T-cell (primary cell): ENCODE measurements at regions not wholly inside any gene's neighbourhood (a gene's known extent, or its start where the extent isn't known, plus 50 kb on each side); places are given as distances from the start of the nearest gene placed in this dataset.

Experiments
- ATAC-seq, 4 experiments: fragments of 200-7000 bp in 3 of 4; fragments of 150-1000 bp in 1 of 4; cut with Tn5 transposase; replicated peaks in 1 of 4; 1 replicate in 3 of 4; 2 replicates in 1 of 4; pipeline ENCODE4 v1.10.0; 2021; ENCODE audit warnings: moderate library complexity in 3 of 4, mild to moderate bottlenecking in 2 of 4, moderate number of reproducible peaks in 1 of 4
- CTCF ChIA-PET, 2 donors: fragments of 300-600 bp; sonication (Branson Sonifier 250); formaldehyde crosslinking; loops; one replicate each; lab custom pipeline; 2022; ENCODE audit warnings: antibody characterized with exemption in 2 of 2; lab: Charles Lee
- POLR2A ChIA-PET, 2 donors: fragments of 300-600 bp; sonication (Branson Sonifier 250); formaldehyde crosslinking; loops; one replicate each; lab custom pipeline; 2022; ENCODE audit warnings: antibody characterized with exemption in 2 of 2; lab: Charles Lee
- DNase-seq, 35 experiments: peaks; one replicate each; pipeline versions ENCODE4 v3.0.0 to v3.0.0-alpha.2; 2013 to 2023
- H3K27ac ChIP-seq: one replicate; pipeline ENCODE4 v1.5.1; 2013; ENCODE audit warnings: low read length
- H3K27me3 ChIP-seq, 2 experiments: replicated peaks in 1 of 2; 1 replicate in 1 of 2; 2 replicates in 1 of 2; pipeline versions ENCODE4 v1.6.1 to v1.7.0; 2013; ENCODE audit warnings: low read length in 1 of 2, mixed read lengths in 1 of 2; ENCODE audit not compliant: control insufficient read depth in 2 of 2, insufficient read depth in 2 of 2; ENCODE audit errors: extremely low read depth in 1 of 2
- H3K36me3 ChIP-seq, 2 donors: 1 replicate in 1 of 2; 2 replicates in 1 of 2; pipeline versions ENCODE4 v1.6.1 to v1.7.0; 2013; ENCODE audit warnings: low read length in 1 of 2; ENCODE audit not compliant: control insufficient read depth in 2 of 2, insufficient read depth in 1 of 2; ENCODE audit errors: extremely low read depth in 1 of 2
- H3K4me1 ChIP-seq, 2 experiments: 1 replicate in 1 of 2; 2 replicates in 1 of 2; pipeline versions ENCODE4 v1.6.1 to v1.7.0; 2013; ENCODE audit warnings: low read length in 2 of 2, mixed read lengths in 1 of 2; ENCODE audit not compliant: insufficient read depth in 2 of 2, control insufficient read depth in 1 of 2; ENCODE audit errors: extremely low read depth in 1 of 2
- H3K4me3 ChIP-seq, 2 donors: 1 replicate in 1 of 2; 2 replicates in 1 of 2; pipeline versions ENCODE4 v1.5.1 to v1.7.0; 2013; ENCODE audit warnings: mild to moderate bottlenecking in 2 of 2, low read length in 1 of 2, moderate library complexity in 1 of 2; ENCODE audit not compliant: control insufficient read depth in 1 of 2; ENCODE audit errors: extremely low read depth in 1 of 2
- H3K9me3 ChIP-seq: 2 replicates; pipeline ENCODE4 v1.7.0; 2013
- H3K27ac Mint-ChIP-seq, 2 donors: one replicate each; pipeline ENCODE4 v1.8.0; 2020 to 2021; ENCODE audit warnings: mild to moderate bottlenecking in 2 of 2, mixed read lengths in 2 of 2
- H3K27me3 Mint-ChIP-seq, 2 donors: one replicate each; pipeline ENCODE4 v1.8.0; 2021 to 2022; ENCODE audit warnings: mixed read lengths in 2 of 2
- H3K36me3 Mint-ChIP-seq: one replicate; pipeline ENCODE4 v1.8.0; 2021; ENCODE audit warnings: mixed read lengths
- H3K4me1 Mint-ChIP-seq, 3 donors: one replicate each; pipeline ENCODE4 v1.8.0; 2020 to 2022; ENCODE audit warnings: mixed read lengths in 3 of 3, mild to moderate bottlenecking in 1 of 3
- H3K4me3 Mint-ChIP-seq, 3 donors: one replicate each; pipeline ENCODE4 v1.8.0; 2020 to 2022; ENCODE audit warnings: mild to moderate bottlenecking in 3 of 3, mixed read lengths in 3 of 3, moderate library complexity in 3 of 3
- H3K9me3 Mint-ChIP-seq, 3 donors: one replicate each; pipeline ENCODE4 v1.8.0; 2020 to 2022; ENCODE audit warnings: mixed read lengths in 3 of 3
- WGBS: methylation state at CpG from one replicate; pipeline ENCODE4 v1.1.5; 2013; ENCODE audit warnings: missing lambda C conversion rate; ENCODE audit not compliant: insufficient coverage; 5-methylcytosine and 5-hydroxymethylcytosine counted together

DNA sequence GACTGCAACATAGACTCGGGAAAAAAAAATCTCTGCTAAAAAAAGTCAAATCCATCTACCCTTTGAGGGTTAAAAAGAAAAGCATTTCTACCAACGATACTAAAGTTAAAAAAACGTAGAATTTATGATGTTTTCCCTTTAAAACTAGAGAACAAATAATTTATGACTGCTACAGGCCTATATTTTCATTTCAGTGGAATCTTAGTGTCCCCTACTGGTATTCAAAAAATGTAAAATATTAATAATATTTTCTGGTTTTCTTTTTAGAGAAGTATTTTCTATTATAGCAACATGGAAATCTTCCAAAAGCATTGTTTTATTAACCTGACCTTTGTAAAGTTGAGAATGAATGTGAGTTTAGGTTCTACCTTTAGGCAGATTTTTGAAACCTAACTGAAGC lies 1582.2 kb downstream of the MRPL39 start:
- H3K27ac ChIP-seq, result no peak overlapping the region
- no peaks in the 10 kb centered on the region for H3K27me3 ChIP-seq
- Mint-ChIP-seq H3K4me3 (no peak overlapping the region), H3K27me3 (peaks cover 0 to 2% of the 10 kb centered on the region in 2 donors), H3K4me1 (no peaks in the 10 kb centered on the region), H3K27ac (no peak overlapping the region), H3K9me3 (peaks cover 0 to 13% (median 3%) of the 10 kb centered on the region in 3 donors), H3K36me3 (no peaks in the 10 kb centered on the region)
- H3K4me1 ChIP-seq, result no peaks in the 10 kb centered on the region
- H3K9me3 ChIP-seq, result no peaks in the 10 kb centered on the region
- ChIA-PET CTCF (no interaction called here), POLR2A (no interaction called here)
- WGBS, result no CpG with 5 or more reads among the region's 3 CpGs
- ATAC-seq (no peak), DNase-seq (no peak)
- H3K36me3 ChIP-seq, result no peaks in the 10 kb centered on the region
- H3K4me3 ChIP-seq, result no peak overlapping the region

DNA sequence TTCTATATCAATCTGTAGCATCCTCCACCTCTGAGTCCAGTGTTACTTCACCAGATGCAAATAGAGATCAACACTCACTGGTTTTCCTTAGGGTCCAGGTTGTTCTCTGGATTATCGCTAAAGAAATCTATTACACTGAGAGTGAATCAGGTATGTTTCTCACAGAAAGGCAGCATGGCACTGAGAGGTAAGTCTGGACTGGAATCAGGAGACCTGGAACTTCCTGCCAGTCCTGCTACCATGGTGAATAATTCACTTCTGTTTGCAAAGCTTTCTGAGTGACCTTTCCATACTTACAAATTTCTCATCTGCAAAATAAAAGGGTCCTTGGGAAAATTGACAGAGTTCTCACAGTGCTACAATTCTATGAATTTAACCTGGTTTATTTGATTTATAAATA lies 1583.3 kb downstream of the MRPL39 start:
- no peak overlapping the region for H3K4me3 Mint-ChIP-seq
- no peak overlapping the region for H3K27ac Mint-ChIP-seq
- Histone ChIP-seq H3K27me3 (no peaks in the 10 kb centered on the region), H3K4me1 (no peaks in the 10 kb centered on the region), H3K4me3 (no peak overlapping the region), H3K9me3 (no peaks in the 10 kb centered on the region), H3K36me3 (no peaks in the 10 kb centered on the region), H3K27ac (no peak overlapping the region)
- H3K27me3 Mint-ChIP-seq, result peaks cover 0 to 2% of the 10 kb centered on the region in 2 donors
- DNase-seq (no peak), ATAC-seq (no peak)
- ChIA-PET POLR2A (no interaction called here), CTCF (no interaction called here)
- H3K9me3 Mint-ChIP-seq, result peaks cover 0 to 22% (median 9%) of the 10 kb centered on the region in 3 donors
- no peaks in the 10 kb centered on the region for H3K36me3 Mint-ChIP-seq
- no peaks in the 10 kb centered on the region for H3K4me1 Mint-ChIP-seq
- WGBS, result no CpG with 5 or more reads among the region's 1 CpG

DNA sequence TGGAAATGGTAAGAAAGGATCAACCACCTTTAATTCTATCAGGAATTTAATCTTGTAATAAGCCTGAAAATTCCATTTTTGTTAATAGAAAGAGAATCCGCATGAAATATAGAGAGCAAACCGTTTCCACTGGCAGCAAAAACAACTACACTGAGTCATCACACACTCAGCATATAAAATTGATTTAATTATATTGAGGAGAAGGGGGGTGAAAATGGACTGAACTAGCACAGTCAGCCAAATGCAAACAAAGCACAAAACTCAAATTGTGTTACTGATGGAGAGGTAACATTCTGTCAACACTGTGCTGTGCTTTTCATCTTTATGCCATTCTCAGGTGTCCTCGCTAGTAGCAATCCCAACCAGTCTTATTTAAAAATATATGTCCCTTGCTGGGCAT lies 1583.9 kb downstream of the MRPL39 start:
- no peak overlapping the region for H3K4me3 ChIP-seq
- no peaks in the 10 kb centered on the region for H3K36me3 ChIP-seq
- ChIA-PET POLR2A (no interaction called here), CTCF (no interaction called here)
- no peak overlapping the region for H3K4me3 Mint-ChIP-seq
- H3K27ac Mint-ChIP-seq, result no peak overlapping the region
- no peaks in the 10 kb centered on the region for H3K9me3 ChIP-seq
- H3K27me3 Mint-ChIP-seq, result peaks cover 0 to 2% of the 10 kb centered on the region in 2 donors
- H3K36me3 Mint-ChIP-seq, result no peaks in the 10 kb centered on the region
- H3K4me1 Mint-ChIP-seq, result no peaks in the 10 kb centered on the region
- peaks cover 0 to 22% (median 9%) of the 10 kb centered on the region in 3 donors for H3K9me3 Mint-ChIP-seq
- H3K4me1 ChIP-seq, result no peaks in the 10 kb centered on the region
- DNase-seq (no peak), ATAC-seq (no peak)
- no peak overlapping the region for H3K27ac ChIP-seq
- H3K27me3 ChIP-seq, result no peaks in the 10 kb centered on the region
- no CpG with 5 or more reads among the region's 3 CpGs for WGBS

- H3K27ac Mint-ChIP-seq, result no peak overlapping the region
- DNase-seq, result no peak
- no peaks in the 10 kb centered on the region for H3K36me3 Mint-ChIP-seq
- ChIA-PET POLR2A (no interaction called here), CTCF (no interaction called here)
- H3K9me3 Mint-ChIP-seq, result peaks cover 2 to 3% (median 3%) of the 10 kb centered on the region in 3 donors
- no CpG with 5 or more reads among the region's 1 CpG for WGBS
- no peak for ATAC-seq
- Histone ChIP-seq H3K9me3 (no peaks in the 10 kb centered on the region), H3K27me3 (no peaks in the 10 kb centered on the region), H3K27ac (no peak overlapping the region), H3K4me1 (no peaks in the 10 kb centered on the region), H3K4me3 (no peak overlapping the region), H3K36me3 (no peaks in the 10 kb centered on the region)
- no peaks in the 10 kb centered on the region for H3K4me1 Mint-ChIP-seq
- H3K27me3 Mint-ChIP-seq, result no peaks in the 10 kb centered on the region
- H3K4me3 Mint-ChIP-seq, result no peak overlapping the region
Measured at GRCh38 chr21:24014381-24014780, 1592.9 kb downstream of the MRPL39 start.

DNA sequence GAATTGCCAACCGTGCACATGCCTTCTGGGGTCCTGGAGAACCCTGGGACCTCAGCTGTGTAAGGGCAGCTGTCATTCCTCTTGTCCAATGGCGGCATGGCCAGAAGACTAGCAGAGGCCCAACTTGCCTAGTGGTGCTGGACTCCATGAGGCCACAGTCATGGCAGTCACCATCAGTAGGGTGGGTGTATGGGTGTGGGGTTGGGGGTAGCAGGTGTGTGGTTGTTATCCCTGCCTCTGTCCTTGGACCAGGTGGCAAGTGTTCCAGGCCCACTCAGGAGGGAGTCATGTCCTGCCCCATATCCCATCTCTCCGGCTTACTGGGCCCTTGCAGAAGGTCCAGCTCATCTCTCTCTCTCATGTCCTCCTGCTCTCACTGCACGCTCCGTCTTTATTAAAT lies 1596.2 kb downstream of the MRPL39 start:
- Mint-ChIP-seq H3K36me3 (no peaks in the 10 kb centered on the region), H3K4me1 (no peaks in the 10 kb centered on the region), H3K27me3 (no peaks in the 10 kb centered on the region), H3K9me3 (peaks cover 0 to 3% (median 0%) of the 10 kb centered on the region in 3 donors), H3K4me3 (no peak overlapping the region), H3K27ac (no peak overlapping the region)
- Histone ChIP-seq H3K36me3 (no peaks in the 10 kb centered on the region), H3K27ac (no peak overlapping the region), H3K4me1 (no peaks in the 10 kb centered on the region), H3K9me3 (no peaks in the 10 kb centered on the region), H3K27me3 (no peaks in the 10 kb centered on the region), H3K4me3 (no peak overlapping the region)
- CTCF ChIA-PET, result no interaction called here
- POLR2A ChIA-PET, result no interaction called here
- no peak for DNase-seq
- WGBS, result 71% methylated on average over 3 of the region's 5 CpGs
- no peak for ATAC-seq

- no peak for ATAC-seq
- Histone ChIP-seq H3K4me1 (no peaks in the 10 kb centered on the region), H3K9me3 (no peaks in the 10 kb centered on the region), H3K27ac (no peak overlapping the region), H3K4me3 (no peak overlapping the region), H3K27me3 (no peaks in the 10 kb centered on the region), H3K36me3 (no peaks in the 10 kb centered on the region)
- Mint-ChIP-seq H3K27ac (no peak overlapping the region), H3K27me3 (no peaks in the 10 kb centered on the region), H3K4me1 (no peaks in the 10 kb centered on the region), H3K36me3 (no peaks in the 10 kb centered on the region), H3K4me3 (no peak overlapping the region), H3K9me3 (peaks cover 0 to 11% (median 0%) of the 10 kb centered on the region in 3 donors)
- no peak for DNase-seq
- CTCF ChIA-PET, result no interaction called here
- POLR2A ChIA-PET, result interaction anchor here in 1 of 2 donors (0.7 kb wide), 1 partner anchor 92 kb away, joined by 7 read pairs; no protein-coding TSS in a partner anchor
- WGBS, result 78% methylated on average over 3 of the region's 5 CpGs
Measured at GRCh38 chr21:24007592-24007991, 1599.7 kb downstream of the MRPL39 start.

- H3K36me3 Mint-ChIP-seq, result no peaks in the 10 kb centered on the region
- CTCF ChIA-PET, result no interaction called here
- Histone ChIP-seq H3K36me3 (no peaks in the 10 kb centered on the region), H3K9me3 (no peaks in the 10 kb centered on the region), H3K27ac (no peak overlapping the region), H3K4me1 (no peaks in the 10 kb centered on the region), H3K4me3 (no peak overlapping the region), H3K27me3 (no peaks in the 10 kb centered on the region)
- H3K27ac Mint-ChIP-seq, result no peak overlapping the region
- DNase-seq (no peak), ATAC-seq (no peak)
- H3K9me3 Mint-ChIP-seq, result peaks cover 0 to 13% (median 6%) of the 10 kb centered on the region in 3 donors
- H3K4me3 Mint-ChIP-seq, result no peak overlapping the region
- POLR2A ChIA-PET, result no interaction called here
- no peaks in the 10 kb centered on the region for H3K4me1 Mint-ChIP-seq
- H3K27me3 Mint-ChIP-seq, result no peaks in the 10 kb centered on the region
Measured at GRCh38 chr21:23986987-23987386, 1620.3 kb downstream of the MRPL39 start.
